GM12872 (cell line): ENCODE measurements at regions not wholly inside any gene's neighbourhood (a gene's known extent, or its start where the extent isn't known, plus 50 kb on each side); places are given as distances from the start of the nearest gene placed in this dataset.

Experiments used
- TF ChIP-seq, protein P1 (sequence below): IDR thresholded peaks from 3 replicates; pipeline ENCODE4 v1.5.1; 2011; ENCODE audit warnings: low read depth, mild to moderate bottlenecking, low read length, moderate library complexity; ENCODE audit not compliant: insufficient read depth

DNA sequence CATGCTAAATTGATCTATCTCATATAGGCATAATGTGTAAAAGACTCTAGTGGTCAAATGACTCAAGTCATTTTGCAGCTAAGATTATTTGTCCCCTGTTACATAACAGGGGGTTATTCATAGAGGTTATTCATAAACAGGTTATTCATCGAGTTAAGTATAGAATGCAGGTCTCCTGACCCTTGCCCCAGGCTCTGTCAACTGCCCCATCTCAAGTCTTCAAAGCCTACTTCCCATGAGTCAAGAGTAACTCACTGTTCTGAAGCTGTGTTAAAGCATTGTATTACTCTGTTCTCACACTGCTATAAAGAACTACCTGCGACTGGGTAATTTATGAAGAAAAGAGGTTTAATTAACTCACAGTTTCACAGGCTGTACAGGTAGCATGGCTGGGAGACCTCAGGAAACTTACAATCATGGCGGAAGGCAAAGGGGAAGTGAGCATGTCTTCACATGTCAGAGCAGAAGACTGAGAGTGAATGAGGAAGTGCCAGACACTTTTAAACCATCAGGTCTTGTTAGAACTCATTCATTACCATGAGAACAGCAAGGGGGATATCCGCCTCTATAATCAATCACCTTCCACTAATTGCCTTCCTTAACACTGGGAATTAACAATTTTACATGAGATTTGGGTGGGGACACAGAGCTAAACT lies 226.2 kb upstream of the BLID start:
- TF ChIP-seq, protein P1, sequence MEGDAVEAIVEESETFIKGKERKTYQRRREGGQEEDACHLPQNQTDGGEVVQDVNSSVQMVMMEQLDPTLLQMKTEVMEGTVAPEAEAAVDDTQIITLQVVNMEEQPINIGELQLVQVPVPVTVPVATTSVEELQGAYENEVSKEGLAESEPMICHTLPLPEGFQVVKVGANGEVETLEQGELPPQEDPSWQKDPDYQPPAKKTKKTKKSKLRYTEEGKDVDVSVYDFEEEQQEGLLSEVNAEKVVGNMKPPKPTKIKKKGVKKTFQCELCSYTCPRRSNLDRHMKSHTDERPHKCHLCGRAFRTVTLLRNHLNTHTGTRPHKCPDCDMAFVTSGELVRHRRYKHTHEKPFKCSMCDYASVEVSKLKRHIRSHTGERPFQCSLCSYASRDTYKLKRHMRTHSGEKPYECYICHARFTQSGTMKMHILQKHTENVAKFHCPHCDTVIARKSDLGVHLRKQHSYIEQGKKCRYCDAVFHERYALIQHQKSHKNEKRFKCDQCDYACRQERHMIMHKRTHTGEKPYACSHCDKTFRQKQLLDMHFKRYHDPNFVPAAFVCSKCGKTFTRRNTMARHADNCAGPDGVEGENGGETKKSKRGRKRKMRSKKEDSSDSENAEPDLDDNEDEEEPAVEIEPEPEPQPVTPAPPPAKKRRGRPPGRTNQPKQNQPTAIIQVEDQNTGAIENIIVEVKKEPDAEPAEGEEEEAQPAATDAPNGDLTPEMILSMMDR, result no peak

DNA sequence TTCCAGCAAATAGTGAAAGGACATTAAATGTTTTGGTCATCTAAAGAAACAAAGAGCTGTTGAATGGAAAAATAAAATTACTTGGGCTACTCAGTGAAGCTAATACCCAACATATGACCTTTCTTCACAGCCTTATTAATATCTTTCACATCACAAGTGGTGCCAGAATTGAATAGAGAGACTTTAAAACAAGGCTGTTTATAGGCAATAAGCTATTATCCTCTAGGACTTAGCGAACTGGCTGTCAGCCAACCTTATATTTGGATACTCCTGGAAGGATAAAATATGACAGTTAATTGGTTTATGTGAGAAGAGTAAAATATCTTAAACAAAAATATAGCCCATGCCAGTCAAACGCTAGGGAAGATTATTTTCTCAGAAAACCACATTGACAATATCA lies 225.5 kb upstream of the BLID start:
- TF ChIP-seq, protein P1, result no peak

DNA sequence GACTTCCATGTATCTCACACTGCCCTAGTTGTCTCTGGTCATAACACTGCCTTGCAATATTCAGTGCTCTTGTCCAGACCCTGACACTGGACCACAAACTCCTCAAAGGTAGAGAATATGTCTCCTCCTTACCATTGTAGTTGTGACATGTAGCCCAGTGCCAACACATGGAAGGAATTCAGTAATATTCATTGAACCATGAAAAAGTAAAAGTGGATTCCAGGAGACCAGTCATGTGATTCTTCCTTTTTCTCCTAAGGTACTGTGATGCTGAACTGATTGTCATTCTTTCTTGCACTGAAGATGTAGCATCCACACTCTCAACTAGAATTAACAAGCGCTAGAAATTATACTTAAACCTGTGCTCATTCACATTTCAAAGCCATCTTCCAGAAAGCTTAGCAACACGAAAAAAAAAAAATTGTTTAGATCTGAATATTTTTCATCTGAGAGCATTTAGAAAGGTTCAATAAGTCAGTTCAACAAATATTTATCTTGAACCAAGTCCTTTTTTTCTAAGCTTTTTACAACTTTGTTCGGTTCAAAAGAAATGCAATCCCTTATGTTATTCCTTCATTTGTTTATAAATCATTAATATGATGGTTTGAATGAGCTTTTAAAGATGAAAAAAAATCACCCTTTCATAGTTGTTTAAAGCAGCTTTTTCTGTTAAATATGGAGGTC lies 224.7 kb upstream of the BLID start:
- TF ChIP-seq, protein P1, result no peak

DNA sequence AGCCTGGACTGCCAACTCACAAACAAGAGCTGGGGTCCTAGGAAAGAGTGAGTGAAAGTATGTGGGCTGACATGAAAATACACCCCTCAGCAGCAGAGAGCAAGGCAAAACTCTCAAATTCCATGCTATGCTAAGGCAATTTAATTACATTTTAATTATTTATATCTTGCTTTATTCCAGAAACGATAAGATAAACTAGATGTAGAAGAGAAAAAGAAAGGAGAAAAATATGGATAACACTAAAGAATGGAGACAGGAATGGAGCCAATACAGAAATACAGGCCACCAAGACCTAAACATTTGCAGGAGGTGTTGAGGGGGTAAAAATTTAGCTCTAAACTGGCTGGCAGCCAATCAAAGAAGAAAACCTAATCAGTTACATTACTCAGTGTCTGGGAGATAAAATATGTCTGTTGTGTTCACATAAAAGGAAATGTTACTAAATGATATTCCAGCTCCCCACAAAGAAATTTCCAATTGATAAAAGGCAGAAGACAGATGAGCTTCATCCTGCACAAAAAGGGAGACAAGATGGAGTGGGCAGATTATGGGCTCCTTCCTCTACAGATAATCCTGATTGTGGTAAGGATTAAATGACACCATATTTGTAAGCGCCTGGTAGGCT lies 223.5 kb upstream of the BLID start:
- TF ChIP-seq, protein P1, result no peak

DNA sequence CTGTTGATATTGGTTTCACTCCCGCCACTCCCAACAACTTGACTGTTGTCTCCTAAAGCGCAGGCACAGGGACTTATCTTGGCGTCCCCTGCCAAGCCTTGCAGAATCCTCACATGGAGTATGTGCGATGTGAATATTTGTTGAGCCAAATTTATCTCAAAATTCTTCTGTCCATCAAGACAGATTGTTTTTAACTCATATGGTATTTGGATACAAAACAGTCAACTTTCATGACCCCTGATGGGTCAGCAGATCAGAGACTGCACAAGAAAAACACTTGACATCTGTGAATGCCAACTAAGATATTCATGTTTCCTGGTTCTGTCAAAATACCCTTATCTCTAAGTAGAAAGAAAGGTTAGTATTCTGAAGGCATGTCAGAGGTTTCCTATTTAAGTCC lies 221.7 kb upstream of the BLID start:
- TF ChIP-seq, protein P1, result no peak

DNA sequence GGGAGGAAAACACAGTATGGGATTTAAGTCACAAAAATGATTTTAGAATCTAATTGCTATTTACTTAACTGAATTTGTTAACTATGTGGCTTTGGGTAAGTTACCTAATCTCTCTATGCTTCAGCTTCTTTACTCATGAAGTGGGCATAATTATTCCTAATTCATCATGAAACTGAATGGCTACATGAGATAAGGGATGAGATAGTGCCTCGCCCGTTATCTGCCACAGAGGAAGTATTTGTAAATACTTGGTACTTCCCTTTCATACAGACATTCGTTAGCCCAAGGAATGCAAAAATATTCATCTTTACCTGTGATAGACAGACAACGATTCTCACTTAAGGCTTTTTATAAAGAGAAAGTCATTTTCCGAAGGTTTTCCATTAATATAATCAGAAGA lies 221.2 kb upstream of the BLID start:
- TF ChIP-seq, protein P1, result no peak

DNA sequence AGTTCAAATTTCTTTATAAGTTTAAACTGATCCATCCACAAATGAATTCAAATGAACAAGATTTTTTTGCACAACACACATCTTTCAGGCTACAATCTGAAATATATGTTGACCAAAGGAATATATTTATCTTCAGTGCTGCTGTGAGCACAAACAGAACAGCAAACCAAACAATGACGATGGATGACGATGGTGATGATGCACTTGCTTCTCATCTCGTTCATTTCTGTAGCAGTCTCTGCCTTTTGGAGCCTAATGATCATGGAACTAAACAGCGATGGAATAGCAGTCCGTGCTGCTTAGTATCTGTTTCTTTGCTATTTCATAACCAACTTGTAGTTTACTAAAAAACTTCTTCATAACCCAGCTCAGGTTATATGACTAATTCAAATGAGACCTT lies 220.7 kb upstream of the BLID start:
- TF ChIP-seq, protein P1, result no peak
